Vagina (tissue), 2 donors: ENCODE measurements at regions not wholly inside any gene's neighbourhood (a gene's known extent, or its start where the extent isn't known, plus 50 kb on each side); places are given as distances from the start of the nearest gene placed in this dataset.

Experiments
- DNase-seq, 2 donors: peaks; one replicate each; pipeline ENCODE4 v3.0.0-alpha.2; 2017; ENCODE audit errors: extremely low spot score in 2 of 2
- H3K27ac ChIP-seq: fragments of 200-600 bp; sonication (generic); one replicate; pipeline ENCODE4 v1.5.1; 2019
- H3K27me3 ChIP-seq: fragments of 200-600 bp; sonication (generic); one replicate; pipeline ENCODE4 v1.5.1; 2019
- H3K36me3 ChIP-seq, 2 donors: fragments of 200-600 bp; sonication (generic); one replicate each; pipeline ENCODE4 v1.5.1; 2017 to 2019
- H3K4me1 ChIP-seq: fragments of 200-600 bp; sonication (generic); one replicate; pipeline ENCODE4 v1.5.1; 2019
- H3K4me3 ChIP-seq, 2 donors: fragments of 200-600 bp; sonication (generic); 1 replicate in 1 of 2; 2 replicates in 1 of 2; pipeline ENCODE4 v1.5.1; 2016 to 2019
- H3K9me3 ChIP-seq: fragments of 200-600 bp; sonication (generic); one replicate; pipeline ENCODE4 v1.5.1; 2019
- POLR2A ChIP-seq, 2 donors: fragments of 450-650 bp; IDR thresholded peaks; one replicate each; pipeline ENCODE4 v1.6.1; 2017; ENCODE audit warnings: antibody characterized with exemption in 2 of 2, mild to moderate bottlenecking in 2 of 2, moderate library complexity in 2 of 2
- POLR2AphosphoS5 ChIP-seq, 2 donors: sonication (generic); formaldehyde crosslinking; IDR thresholded peaks; one replicate each; pipeline ENCODE4 v1.9.0; 2017; ENCODE audit warnings: antibody characterized with exemption in 2 of 2, mild to moderate bottlenecking in 2 of 2, low read depth in 1 of 2; ENCODE audit not compliant: insufficient read depth in 1 of 2
- intact Hi-C: fragments of 100-400 bp; cut with DNase I; formaldehyde crosslinking; loops from one replicate; pipeline ENCODE4 v1.15.1; 2023
- TF ChIP-seq, protein P1 (sequence below), 3 experiments: fragments of 450-650 bp in 2 of 3; fragments of 200-600 bp in 1 of 3; sonication (generic) in 1 of 3; IDR thresholded peaks; one replicate each; pipeline ENCODE4 v1.5.1; 2017 to 2019; ENCODE audit warnings: antibody characterized with exemption in 3 of 3, mild to moderate bottlenecking in 2 of 3, moderate library complexity in 2 of 3

DNA sequence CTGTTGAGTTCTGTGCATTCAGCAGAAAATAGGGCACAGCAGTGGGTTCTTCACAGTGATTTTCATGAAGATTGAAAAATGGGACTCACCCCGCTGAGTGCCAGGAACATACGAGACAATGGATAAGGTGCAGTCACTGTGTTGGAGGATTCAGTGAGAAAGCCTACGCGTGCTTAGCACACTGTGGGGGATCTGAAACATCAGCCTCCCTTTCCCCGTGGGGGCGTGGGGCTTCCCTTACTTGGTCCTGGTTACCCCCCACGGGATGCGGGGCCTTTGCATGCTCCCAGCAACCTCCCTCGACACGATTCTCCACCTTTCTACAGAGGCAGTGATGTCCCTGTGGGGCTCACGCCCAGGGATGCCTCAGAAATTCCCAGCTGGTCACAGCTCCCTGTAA, 252.2 kb upstream of the C1orf174 start:
- Histone ChIP-seq H3K27ac (no peak overlapping the region), H3K9me3 (no peaks in the 10 kb centered on the region), H3K4me3 (no peak overlapping the region), H3K4me1 (no peaks in the 10 kb centered on the region), H3K36me3 (no peaks in the 10 kb centered on the region), H3K27me3 (no peaks in the 10 kb centered on the region)
- intact Hi-C loops: no loop called here
- DNase-seq: no peak
- no peak for TF ChIP-seq POLR2AphosphoS5 (IDR thresholded peaks at IDR 0.05; ENCODE audit: insufficient read depth in 1 of 2, low read depth in 1 of 2)
- no peak for TF ChIP-seq POLR2A (IDR thresholded peaks at IDR 0.05)
- TF ChIP-seq, protein P1, sequence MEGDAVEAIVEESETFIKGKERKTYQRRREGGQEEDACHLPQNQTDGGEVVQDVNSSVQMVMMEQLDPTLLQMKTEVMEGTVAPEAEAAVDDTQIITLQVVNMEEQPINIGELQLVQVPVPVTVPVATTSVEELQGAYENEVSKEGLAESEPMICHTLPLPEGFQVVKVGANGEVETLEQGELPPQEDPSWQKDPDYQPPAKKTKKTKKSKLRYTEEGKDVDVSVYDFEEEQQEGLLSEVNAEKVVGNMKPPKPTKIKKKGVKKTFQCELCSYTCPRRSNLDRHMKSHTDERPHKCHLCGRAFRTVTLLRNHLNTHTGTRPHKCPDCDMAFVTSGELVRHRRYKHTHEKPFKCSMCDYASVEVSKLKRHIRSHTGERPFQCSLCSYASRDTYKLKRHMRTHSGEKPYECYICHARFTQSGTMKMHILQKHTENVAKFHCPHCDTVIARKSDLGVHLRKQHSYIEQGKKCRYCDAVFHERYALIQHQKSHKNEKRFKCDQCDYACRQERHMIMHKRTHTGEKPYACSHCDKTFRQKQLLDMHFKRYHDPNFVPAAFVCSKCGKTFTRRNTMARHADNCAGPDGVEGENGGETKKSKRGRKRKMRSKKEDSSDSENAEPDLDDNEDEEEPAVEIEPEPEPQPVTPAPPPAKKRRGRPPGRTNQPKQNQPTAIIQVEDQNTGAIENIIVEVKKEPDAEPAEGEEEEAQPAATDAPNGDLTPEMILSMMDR (IDR thresholded peaks at IDR 0.05): no peak

- no peaks in the 10 kb centered on the region for H3K4me1 ChIP-seq
- H3K36me3 ChIP-seq: no peaks in the 10 kb centered on the region
- H3K4me3 ChIP-seq: no peak overlapping the region
- no peak for DNase-seq
- no peaks in the 10 kb centered on the region for H3K27me3 ChIP-seq
- no peak overlapping the region for H3K27ac ChIP-seq
- TF ChIP-seq POLR2A (IDR thresholded peaks at IDR 0.05) (no peak), POLR2AphosphoS5 (IDR thresholded peaks at IDR 0.05; ENCODE audit: insufficient read depth in 1 of 2, low read depth in 1 of 2) (no peak)
- TF ChIP-seq, protein P1 (IDR thresholded peaks at IDR 0.05): no peak
- no peaks in the 10 kb centered on the region for H3K9me3 ChIP-seq
- intact Hi-C loops: no loop called here
Measured at GRCh38 chr1:4153571-4153970, 253.5 kb upstream of the C1orf174 start.

- H3K27me3 ChIP-seq: no peaks in the 10 kb centered on the region
- DNase-seq: no peak
- H3K4me1 ChIP-seq: no peaks in the 10 kb centered on the region
- TF ChIP-seq POLR2AphosphoS5 (IDR thresholded peaks at IDR 0.05; ENCODE audit: insufficient read depth in 1 of 2, low read depth in 1 of 2) (no peak), POLR2A (IDR thresholded peaks at IDR 0.05) (no peak)
- TF ChIP-seq, protein P1 (IDR thresholded peaks at IDR 0.05): no peak
- H3K27ac ChIP-seq: no peak overlapping the region
- no peaks in the 10 kb centered on the region for H3K36me3 ChIP-seq
- H3K9me3 ChIP-seq: no peaks in the 10 kb centered on the region
- no peak overlapping the region for H3K4me3 ChIP-seq
- intact Hi-C loops: no loop called here
Measured at GRCh38 chr1:4156241-4156973, 256.3 kb upstream of the C1orf174 start.

DNA sequence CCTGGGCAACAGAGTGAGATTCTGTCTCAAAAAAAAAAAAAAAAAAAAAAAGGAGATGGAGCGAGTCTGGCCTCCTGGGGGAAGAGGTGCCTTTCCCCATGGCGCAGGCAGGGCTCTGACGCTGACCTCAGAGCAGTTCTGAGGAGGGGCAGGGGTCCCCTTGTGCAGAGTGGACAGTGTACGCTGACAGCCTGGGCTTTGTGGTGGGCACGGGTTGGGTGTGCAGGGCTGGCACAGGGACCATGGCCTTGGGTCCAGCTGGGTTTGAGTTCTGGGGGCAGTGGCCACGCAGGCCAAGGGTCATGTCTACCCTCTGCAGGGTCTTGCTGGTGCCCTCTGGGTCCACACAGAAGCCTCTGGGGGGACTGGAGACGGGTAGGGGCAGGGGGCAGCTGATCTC, 260.1 kb upstream of the C1orf174 start:
- Histone ChIP-seq H3K4me1 (no peaks in the 10 kb centered on the region), H3K36me3 (no peaks in the 10 kb centered on the region), H3K27me3 (no peaks in the 10 kb centered on the region), H3K9me3 (no peaks in the 10 kb centered on the region), H3K27ac (no peak overlapping the region), H3K4me3 (no peak overlapping the region)
- DNase-seq: no peak
- TF ChIP-seq, protein P1 (IDR thresholded peaks at IDR 0.05): no peak
- no peak for TF ChIP-seq POLR2A (IDR thresholded peaks at IDR 0.05)
- no peak for TF ChIP-seq POLR2AphosphoS5 (IDR thresholded peaks at IDR 0.05; ENCODE audit: insufficient read depth in 1 of 2, low read depth in 1 of 2)
- intact Hi-C loops: no loop called here

GRCh38 chr1:4161366-4162006, 261.4 kb upstream of the C1orf174 start:
- no peak for DNase-seq
- no peaks in the 10 kb centered on the region for H3K9me3 ChIP-seq
- intact Hi-C loops: no loop called here
- no peak for TF ChIP-seq POLR2A (IDR thresholded peaks at IDR 0.05)
- TF ChIP-seq, protein P1 (IDR thresholded peaks at IDR 0.05): no peak
- TF ChIP-seq POLR2AphosphoS5 (IDR thresholded peaks at IDR 0.05; ENCODE audit: insufficient read depth in 1 of 2, low read depth in 1 of 2): no peak
- H3K27ac ChIP-seq: no peak overlapping the region
- no peaks in the 10 kb centered on the region for H3K27me3 ChIP-seq
- no peaks in the 10 kb centered on the region for H3K36me3 ChIP-seq
- no peak overlapping the region for H3K4me3 ChIP-seq
- no peaks in the 10 kb centered on the region for H3K4me1 ChIP-seq
